NCI-H2107 treated with DMSO at 0.1 percent for 48 hours (cell line): ENCODE measurements at regions not wholly inside any gene's neighbourhood (a gene's known extent, or its start where the extent isn't known, plus 50 kb on each side); places are given as distances from the start of the nearest gene placed in this dataset.

Experiments
- DNase-seq: peaks from one replicate; lab custom pipeline; 2025; ENCODE audit not compliant: unreplicated experiment; lab: John Stamatoyannopoulos, UW

GRCh38 chr2:144217853-144218633, 301.9 kb downstream of the ZEB2 start:
- DNase-seq: peak; percentile 49

- DNase-seq: no peak
These were observed 303.9 kb downstream of the ZEB2 start for GRCh38 chr2:144215701-144216675.

GRCh38 chr2:144215207-144215606, 304.7 kb downstream of the ZEB2 start:
- no peak for DNase-seq

GRCh38 chr2:144213797-144214196, 306.1 kb downstream of the ZEB2 start:
- DNase-seq: no peak

- no peak for DNase-seq
These were observed 308.1 kb downstream of the ZEB2 start for GRCh38 chr2:144211826-144212225.

GRCh38 chr2:144211065-144211464, 308.9 kb downstream of the ZEB2 start:
- DNase-seq: no peak

GRCh38 chr2:144210076-144210475, 309.8 kb downstream of the ZEB2 start:
- DNase-seq: no peak

- DNase-seq: no peak
These were observed 311.0 kb downstream of the ZEB2 start for GRCh38 chr2:144208924-144209323.

- no peak for DNase-seq
These were observed 313.9 kb downstream of the ZEB2 start for GRCh38 chr2:144206019-144206418.

GRCh38 chr2:144201868-144202468, 318.0 kb downstream of the ZEB2 start:
- no peak for DNase-seq

- no peak for DNase-seq
These were observed 318.8 kb downstream of the ZEB2 start for GRCh38 chr2:144201126-144201525.

- no peak for DNase-seq
These were observed 321.8 kb downstream of the ZEB2 start for GRCh38 chr2:144198116-144198515.

- no peak for DNase-seq
These were observed 325.4 kb downstream of the ZEB2 start for GRCh38 chr2:144194326-144195071.

- DNase-seq: no peak
These were observed 328.9 kb downstream of the ZEB2 start for GRCh38 chr2:144190908-144191605.

GRCh38 chr2:144183727-144184126, 336.2 kb downstream of the ZEB2 start:
- DNase-seq: no peak

GRCh38 chr2:144181001-144181400, 338.9 kb downstream of the ZEB2 start:
- no peak for DNase-seq

GRCh38 chr2:144180131-144180530, 339.8 kb downstream of the ZEB2 start:
- no peak for DNase-seq

- no peak for DNase-seq
These were observed 349.7 kb downstream of the ZEB2 start for GRCh38 chr2:144170179-144170578.

GRCh38 chr2:144166743-144167142, 353.2 kb downstream of the ZEB2 start:
- no peak for DNase-seq

GRCh38 chr2:144165599-144166250, 354.2 kb downstream of the ZEB2 start:
- no peak for DNase-seq
